Smooth muscle cell (in vitro differentiated cells): ENCODE measurements at regions not wholly inside any gene's neighbourhood (a gene's known extent, or its start where the extent isn't known, plus 50 kb on each side); places are given as distances from the start of the nearest gene placed in this dataset.

Experiments
- DNase-seq: peaks from one replicate; lab custom pipeline; 2025; ENCODE audit not compliant: unreplicated experiment; lab: John Stamatoyannopoulos, UW
- H2AFZ ChIP-seq: fragments of 200-600 bp; sonication (generic); 2 replicates; pipeline ENCODE4 v1.6.0; 2016; ENCODE audit warnings: antibody characterized with exemption, low read depth, mild to moderate bottlenecking
- H3F3A ChIP-seq: fragments of 200-600 bp; sonication (generic); 2 replicates; pipeline ENCODE4 v1.6.0; 2017; ENCODE audit warnings: antibody characterized with exemption, low read depth
- H3K27ac ChIP-seq: fragments of 200-600 bp; sonication (generic); 2 replicates; pipeline ENCODE4 v1.5.1; 2016; ENCODE audit warnings: low read depth, mild to moderate bottlenecking
- H3K27me3 ChIP-seq: fragments of 200-600 bp; sonication (generic); 2 replicates; pipeline ENCODE4 v1.6.1; 2016; ENCODE audit warnings: low read depth, mild to moderate bottlenecking
- H3K36me3 ChIP-seq: fragments of 200-600 bp; sonication (generic); 2 replicates; pipeline ENCODE4 v1.5.1; 2016; ENCODE audit warnings: low read depth
- H3K4me1 ChIP-seq: fragments of 200-600 bp; sonication (generic); 2 replicates; pipeline ENCODE4 v1.5.1; 2016; ENCODE audit warnings: low read depth
- H3K4me2 ChIP-seq: fragments of 200-600 bp; sonication (generic); 2 replicates; pipeline ENCODE4 v1.6.0; 2016; ENCODE audit warnings: mild to moderate bottlenecking
- H3K4me3 ChIP-seq: fragments of 200-600 bp; sonication (generic); 2 replicates; pipeline ENCODE4 v1.5.1; 2016; ENCODE audit warnings: mild to moderate bottlenecking
- H3K79me2 ChIP-seq: fragments of 200-600 bp; sonication (generic); 2 replicates; pipeline ENCODE4 v1.6.0; 2016; ENCODE audit warnings: low read depth, mild to moderate bottlenecking
- H3K9ac ChIP-seq: fragments of 200-600 bp; sonication (generic); 2 replicates; pipeline ENCODE4 v1.6.0; 2016; ENCODE audit warnings: low read depth
- H3K9me3 ChIP-seq: fragments of 200-600 bp; sonication (generic); replicated peaks from 2 replicates; pipeline ENCODE4 v1.5.1; 2016; ENCODE audit warnings: low read depth
- H4K20me1 ChIP-seq: fragments of 200-600 bp; sonication (generic); 2 replicates; pipeline ENCODE4 v1.6.0; 2016; ENCODE audit warnings: low read depth
- CTCF ChIP-seq: fragments of 200-600 bp; sonication (generic); IDR thresholded peaks from 2 replicates; pipeline ENCODE4 v1.5.1; 2017; ENCODE audit warnings: borderline replicate concordance, mild to moderate bottlenecking, antibody characterized with exemption; ENCODE audit not compliant: insufficient read depth, poor library complexity, severe bottlenecking
- WGBS: methylation state at CpG from one replicate; pipeline ENCODE4 v1.1.7; 2016; ENCODE audit warnings: low lambda C conversion rate; 5-methylcytosine and 5-hydroxymethylcytosine counted together

GRCh38 chr9:111179577-111179976, 141.3 kb upstream of the LPAR1 start:
- no peak overlapping the region for H3K4me3 ChIP-seq

GRCh38 chr9:111178331-111179055, 140.2 kb upstream of the LPAR1 start:
- H3K4me2 ChIP-seq, result no peak overlapping the region
- no peaks in the 10 kb centered on the region for H4K20me1 ChIP-seq
- no peaks in the 10 kb centered on the region for H3K27me3 ChIP-seq
- DNase-seq, result no peak
- no peaks in the 10 kb centered on the region for H3K9me3 ChIP-seq
- 67% methylated on average over 9 of the region's 9 CpGs for WGBS
- H3K36me3 ChIP-seq, result no peaks in the 10 kb centered on the region
- TF ChIP-seq CTCF, result no peak
- H3K9ac ChIP-seq, result no peak overlapping the region
- H3K79me2 ChIP-seq, result no peaks in the 10 kb centered on the region
- H3K27ac ChIP-seq, result no peak overlapping the region
- H2AFZ ChIP-seq, result no peak overlapping the region
- H3F3A ChIP-seq, result no peaks in the 10 kb centered on the region
- H3K4me3 ChIP-seq, result no peak overlapping the region
- no peaks in the 10 kb centered on the region for H3K4me1 ChIP-seq

More at GRCh38 chr9:111179577-111179976, 141.3 kb upstream of the LPAR1 start:
- H3K36me3 ChIP-seq, result no peaks in the 10 kb centered on the region
- no peaks in the 10 kb centered on the region for H3K9me3 ChIP-seq
- H3K79me2 ChIP-seq, result no peaks in the 10 kb centered on the region
- H3K4me1 ChIP-seq, result no peaks in the 10 kb centered on the region
- no peak overlapping the region for H3K9ac ChIP-seq
- no peaks in the 10 kb centered on the region for H3K27me3 ChIP-seq
- no peaks in the 10 kb centered on the region for H4K20me1 ChIP-seq
- DNase-seq, result no peak
- no peaks in the 10 kb centered on the region for H3F3A ChIP-seq
- H3K4me2 ChIP-seq, result no peak overlapping the region
- no peak for TF ChIP-seq CTCF
- H3K27ac ChIP-seq, result no peak overlapping the region
- no peak overlapping the region for H2AFZ ChIP-seq
- WGBS, result 88% methylated on average over 5 of the region's 5 CpGs

GRCh38 chr9:111176511-111176910, 138.2 kb upstream of the LPAR1 start:
- H3K9me3 ChIP-seq, result no peaks in the 10 kb centered on the region
- no peaks in the 10 kb centered on the region for H3K27me3 ChIP-seq
- DNase-seq, result no peak
- H3K4me3 ChIP-seq, result no peak overlapping the region
- no peak overlapping the region for H2AFZ ChIP-seq
- H3F3A ChIP-seq, result no peaks in the 10 kb centered on the region
- no peaks in the 10 kb centered on the region for H3K36me3 ChIP-seq
- H4K20me1 ChIP-seq, result no peaks in the 10 kb centered on the region
- H3K27ac ChIP-seq, result no peak overlapping the region
- no peak overlapping the region for H3K4me2 ChIP-seq
- no peak overlapping the region for H3K9ac ChIP-seq
- H3K79me2 ChIP-seq, result no peaks in the 10 kb centered on the region
- WGBS, result 92% methylated on average over 6 of the region's 6 CpGs
- no peak for TF ChIP-seq CTCF
- H3K4me1 ChIP-seq, result no peaks in the 10 kb centered on the region

GRCh38 chr9:111175350-111175749, 137.1 kb upstream of the LPAR1 start:
- H3K4me3 ChIP-seq, result no peak overlapping the region
- H3K27ac ChIP-seq, result no peak overlapping the region
- H3K9ac ChIP-seq, result no peak overlapping the region
- H3F3A ChIP-seq, result no peaks in the 10 kb centered on the region
- H3K4me1 ChIP-seq, result no peaks in the 10 kb centered on the region
- H3K79me2 ChIP-seq, result no peaks in the 10 kb centered on the region
- no peaks in the 10 kb centered on the region for H3K9me3 ChIP-seq
- H3K27me3 ChIP-seq, result no peaks in the 10 kb centered on the region
- TF ChIP-seq CTCF, result no peak
- no peaks in the 10 kb centered on the region for H3K36me3 ChIP-seq
- H2AFZ ChIP-seq, result no peak overlapping the region
- H4K20me1 ChIP-seq, result no peaks in the 10 kb centered on the region
- H3K4me2 ChIP-seq, result no peak overlapping the region
- DNase-seq, result no peak
